ENCODE measurements at regions not wholly inside any gene's neighbourhood (a gene's known extent, or its start where the extent isn't known, plus 50 kb on each side); places are given as distances from the start of the nearest gene placed in this dataset.

DNA sequence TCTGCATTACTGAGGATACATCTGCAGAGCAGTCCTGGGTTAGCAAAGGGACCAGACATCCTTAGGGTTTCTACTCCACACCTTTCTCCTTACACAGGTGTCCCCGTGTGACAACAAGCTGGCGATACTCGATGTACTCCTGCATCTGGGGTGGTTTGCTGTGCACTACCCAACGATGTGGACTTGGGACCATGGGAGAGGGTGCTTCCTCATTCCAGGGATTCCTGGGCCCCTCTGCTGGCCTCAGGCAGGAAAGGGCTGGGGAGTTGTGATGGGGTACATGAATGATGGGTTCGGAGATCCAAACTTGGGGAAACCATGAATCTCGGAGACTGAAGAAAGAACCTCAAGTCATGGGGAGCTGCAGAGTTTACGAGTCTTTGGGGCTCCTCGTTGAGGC is 179.6 kb upstream of the GALNT17 start:
- TF ChIP-seq, protein P1, sequence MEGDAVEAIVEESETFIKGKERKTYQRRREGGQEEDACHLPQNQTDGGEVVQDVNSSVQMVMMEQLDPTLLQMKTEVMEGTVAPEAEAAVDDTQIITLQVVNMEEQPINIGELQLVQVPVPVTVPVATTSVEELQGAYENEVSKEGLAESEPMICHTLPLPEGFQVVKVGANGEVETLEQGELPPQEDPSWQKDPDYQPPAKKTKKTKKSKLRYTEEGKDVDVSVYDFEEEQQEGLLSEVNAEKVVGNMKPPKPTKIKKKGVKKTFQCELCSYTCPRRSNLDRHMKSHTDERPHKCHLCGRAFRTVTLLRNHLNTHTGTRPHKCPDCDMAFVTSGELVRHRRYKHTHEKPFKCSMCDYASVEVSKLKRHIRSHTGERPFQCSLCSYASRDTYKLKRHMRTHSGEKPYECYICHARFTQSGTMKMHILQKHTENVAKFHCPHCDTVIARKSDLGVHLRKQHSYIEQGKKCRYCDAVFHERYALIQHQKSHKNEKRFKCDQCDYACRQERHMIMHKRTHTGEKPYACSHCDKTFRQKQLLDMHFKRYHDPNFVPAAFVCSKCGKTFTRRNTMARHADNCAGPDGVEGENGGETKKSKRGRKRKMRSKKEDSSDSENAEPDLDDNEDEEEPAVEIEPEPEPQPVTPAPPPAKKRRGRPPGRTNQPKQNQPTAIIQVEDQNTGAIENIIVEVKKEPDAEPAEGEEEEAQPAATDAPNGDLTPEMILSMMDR (IDR thresholded peaks at IDR 0.05; ENCODE audit: low read depth, low read length, poor library complexity, severe bottlenecking) = no peak
- TF ChIP-seq EZH2phosphoT487 (IDR thresholded peaks at IDR 0.05; ENCODE audit: borderline replicate concordance, low read length) = no peak
